Ascending aorta (tissue), 2 donors: ENCODE measurements at regions not wholly inside any gene's neighbourhood (a gene's known extent, or its start where the extent isn't known, plus 50 kb on each side); places are given as distances from the start of the nearest gene placed in this dataset.
"Not testable (repeated sequence)": the region's sequence is repeated elsewhere in the genome, so short reads cannot be mapped to it uniquely, and the experiment has no call there.

Experiments
- DNase-seq, 2 donors: peaks; one replicate each; pipeline ENCODE4 v3.0.0-alpha.2; 2019; ENCODE audit warnings: low spot score in 2 of 2
- H3K27ac ChIP-seq, 2 donors: fragments of 200-600 bp; sonication (generic); one replicate each; pipeline ENCODE4 v1.5.1; 2016 to 2017; ENCODE audit warnings: mild to moderate bottlenecking in 1 of 2
- H3K27me3 ChIP-seq: fragments of 200-600 bp; sonication (generic); one replicate; pipeline ENCODE4 v1.5.1; 2017
- H3K36me3 ChIP-seq, 2 donors: fragments of 200-600 bp; sonication (generic); one replicate each; pipeline ENCODE4 v1.5.1; 2016
- H3K4me1 ChIP-seq, 2 donors: fragments of 200-600 bp; sonication (generic); one replicate each; pipeline ENCODE4 v1.5.1; 2016 to 2017; ENCODE audit warnings: mild to moderate bottlenecking in 1 of 2
- H3K4me3 ChIP-seq, 2 donors: fragments of 200-600 bp; sonication (generic); one replicate each; pipeline ENCODE4 v1.5.1; 2016 to 2017; ENCODE audit warnings: mild to moderate bottlenecking in 1 of 2
- H3K9me3 ChIP-seq, 2 donors: fragments of 200-600 bp; sonication (generic); one replicate each; pipeline ENCODE4 v1.5.1; 2016
- CTCF ChIP-seq, 3 experiments: fragments of 200-600 bp in 2 of 3; fragments of 450-650 bp in 1 of 3; sonication (generic) in 2 of 3; IDR thresholded peaks; one replicate each; pipeline ENCODE4 v1.5.1; 2016 to 2019; ENCODE audit warnings: antibody characterized with exemption in 3 of 3, mild to moderate bottlenecking in 1 of 3, moderate library complexity in 1 of 3
- intact Hi-C: fragments of 100-400 bp; cut with DNase I; formaldehyde crosslinking; loops from one replicate; pipeline ENCODE4 v1.15.1; 2023

- H3K27ac ChIP-seq, result no peak overlapping the region
- H3K4me1 ChIP-seq, result no peaks in the 10 kb centered on the region
- DNase-seq, result no peak
- no peak for TF ChIP-seq CTCF (IDR thresholded peaks at IDR 0.05)
- H3K36me3 ChIP-seq, result no peaks in the 10 kb centered on the region
- H3K9me3 ChIP-seq, result no peaks in the 10 kb centered on the region
- intact Hi-C loops, result no loop called here
- H3K4me3 ChIP-seq, result no peak overlapping the region
- H3K27me3 ChIP-seq, result no peaks in the 10 kb centered on the region
These were observed 50.9 kb downstream of the ANXA2R start for GRCh38 chr5:42989190-42989589.

DNA sequence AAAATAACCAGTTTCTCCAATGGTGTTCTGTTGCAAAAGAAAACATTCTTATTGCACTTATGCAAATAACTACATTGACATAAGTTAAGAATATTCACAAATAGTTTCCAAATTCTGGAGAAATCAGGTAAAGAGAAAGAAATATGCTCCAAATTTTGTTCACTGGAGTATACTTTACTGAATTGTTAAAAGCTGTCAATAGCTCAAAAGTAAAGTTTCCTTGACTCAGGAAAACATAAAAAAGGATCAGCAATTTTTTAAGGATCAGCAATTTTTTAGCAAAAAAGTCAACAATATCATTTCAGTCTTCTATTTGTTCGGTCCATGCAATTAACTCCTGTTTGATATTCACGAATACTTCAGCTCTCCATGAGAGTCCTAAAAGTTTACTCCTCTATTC lies 51.6 kb downstream of the ANXA2R start:
- Histone ChIP-seq H3K9me3 (no peaks in the 10 kb centered on the region), H3K27ac (no peak overlapping the region), H3K4me1 (no peaks in the 10 kb centered on the region), H3K4me3 (no peak overlapping the region), H3K36me3 (no peaks in the 10 kb centered on the region), H3K27me3 (no peaks in the 10 kb centered on the region)
- intact Hi-C loops, result no loop called here
- DNase-seq, result no peak
- TF ChIP-seq CTCF (IDR thresholded peaks at IDR 0.05), result no peak

- Histone ChIP-seq H3K4me1 (no peaks in the 10 kb centered on the region), H3K36me3 (no peaks in the 10 kb centered on the region), H3K4me3 (no peak overlapping the region), H3K9me3 (no peaks in the 10 kb centered on the region), H3K27me3 (no peaks in the 10 kb centered on the region), H3K27ac (no peak overlapping the region)
- intact Hi-C loops, result no loop called here
- DNase-seq, result no peak
- TF ChIP-seq CTCF (IDR thresholded peaks at IDR 0.05), result no peak
These were observed 54.7 kb downstream of the ANXA2R start for GRCh38 chr5:42985129-42986037.

- no peaks in the 10 kb centered on the region for H3K4me1 ChIP-seq
- H3K27ac ChIP-seq, result no peak overlapping the region
- no peaks in the 10 kb centered on the region for H3K27me3 ChIP-seq
- no peak for TF ChIP-seq CTCF (IDR thresholded peaks at IDR 0.05)
- H3K9me3 ChIP-seq, result no peaks in the 10 kb centered on the region
- no peak overlapping the region for H3K4me3 ChIP-seq
- H3K36me3 ChIP-seq, result no peaks in the 10 kb centered on the region
- DNase-seq, result no peak
- intact Hi-C loops, result no loop called here
These were observed 55.8 kb downstream of the ANXA2R start for GRCh38 chr5:42984307-42984706.

- H3K4me3 ChIP-seq, result no peak overlapping the region
- no peaks in the 10 kb centered on the region for H3K4me1 ChIP-seq
- H3K9me3 ChIP-seq, result no peaks in the 10 kb centered on the region
- H3K27me3 ChIP-seq, result no peaks in the 10 kb centered on the region
- intact Hi-C loops, result no loop called here
- H3K27ac ChIP-seq, result no peak overlapping the region
- H3K36me3 ChIP-seq, result no peaks in the 10 kb centered on the region
- no peak for TF ChIP-seq CTCF (IDR thresholded peaks at IDR 0.05)
- no peak for DNase-seq
These were observed 58.0 kb downstream of the ANXA2R start for GRCh38 chr5:42982107-42982622.

GRCh38 chr5:42981417-42982106 lies 58.6 kb downstream of the ANXA2R start:
- H3K36me3 ChIP-seq, H3K27me3 ChIP-seq, DNase-seq, H3K9me3 ChIP-seq, intact Hi-C loops, H3K4me3 ChIP-seq, H3K4me1 ChIP-seq, H3K27ac ChIP-seq: not testable (repeated sequence)

GRCh38 chr5:42981015-42981414 lies 59.1 kb downstream of the ANXA2R start:
- H3K4me3 ChIP-seq, DNase-seq, H3K9me3 ChIP-seq, H3K27ac ChIP-seq, H3K4me1 ChIP-seq, H3K27me3 ChIP-seq, intact Hi-C loops, H3K36me3 ChIP-seq: not testable (repeated sequence)

DNA sequence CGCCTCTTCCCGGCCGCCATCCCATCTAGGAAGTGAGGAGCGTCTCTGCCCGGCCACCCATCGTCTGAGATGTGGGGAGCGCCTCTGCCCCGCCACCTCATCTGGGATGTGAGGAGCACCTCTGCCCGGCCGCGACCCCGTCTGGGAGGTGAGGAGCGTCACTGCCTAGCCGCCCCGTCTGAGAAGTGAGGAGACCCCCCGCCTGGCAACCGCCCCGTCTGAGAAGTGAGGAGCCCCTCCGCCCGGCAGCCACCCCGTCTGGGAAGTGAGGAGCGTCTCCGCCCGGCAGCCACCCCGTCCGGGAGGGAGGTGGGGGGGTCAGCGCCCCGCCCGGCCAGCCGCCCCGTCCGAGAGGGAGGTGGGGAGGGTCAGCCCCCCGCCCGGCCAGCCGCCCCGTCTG lies 59.7 kb downstream of the ANXA2R start:
- DNase-seq, H3K4me1 ChIP-seq, H3K27me3 ChIP-seq, H3K36me3 ChIP-seq, H3K4me3 ChIP-seq, intact Hi-C loops, H3K9me3 ChIP-seq, H3K27ac ChIP-seq: not testable (repeated sequence)

DNA sequence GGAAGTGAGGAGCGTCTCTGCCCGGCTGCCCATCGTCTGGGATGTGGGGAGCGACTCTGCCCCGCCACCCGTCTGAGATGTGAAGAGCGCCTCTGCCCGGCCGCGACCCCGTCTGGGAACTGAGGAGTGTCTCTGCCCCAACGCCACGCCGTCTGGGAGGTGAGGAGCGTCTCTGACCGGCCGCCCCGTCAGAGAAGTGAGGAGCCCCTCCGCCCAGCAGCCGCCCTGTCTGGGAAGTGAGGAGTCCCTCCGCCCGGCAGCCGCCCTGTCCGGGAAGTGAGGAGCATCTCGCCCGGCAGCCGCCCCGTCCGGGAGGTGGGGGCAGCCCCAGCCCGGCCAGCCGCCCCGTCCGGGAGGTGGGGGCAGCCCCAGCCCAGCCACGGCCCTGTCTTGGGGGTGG lies 60.9 kb downstream of the ANXA2R start:
- H3K9me3 ChIP-seq, H3K4me1 ChIP-seq, H3K27me3 ChIP-seq, intact Hi-C loops, DNase-seq, H3K27ac ChIP-seq, H3K4me3 ChIP-seq, H3K36me3 ChIP-seq: not testable (repeated sequence)
